ENCODE measurements at regions not wholly inside any gene's neighbourhood (a gene's known extent, or its start where the extent isn't known, plus 50 kb on each side); places are given as distances from the start of the nearest gene placed in this dataset.

DNA sequence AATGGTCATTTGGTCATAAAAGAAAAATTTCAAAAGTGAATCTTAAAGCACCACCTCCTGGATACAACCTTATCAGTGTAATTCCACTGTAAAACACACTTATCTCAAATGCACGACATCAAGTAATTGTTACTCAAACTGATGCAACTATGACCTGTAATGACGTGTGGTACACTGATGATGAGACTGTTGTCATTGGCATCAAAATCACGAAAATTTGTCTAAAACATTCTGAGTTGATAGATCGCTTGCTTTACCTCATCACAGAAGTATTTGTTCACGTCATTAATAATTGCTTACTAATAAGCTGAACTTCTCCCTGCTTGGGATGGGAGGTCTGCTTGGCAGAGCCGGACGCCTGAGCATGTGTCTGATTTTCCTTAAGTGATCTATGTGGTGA, 221.8 kb upstream of the KLF6 start:
- DNase-seq (ENCODE audit: low spot score) = no peak
- FAIRE-seq = no peak

DNA sequence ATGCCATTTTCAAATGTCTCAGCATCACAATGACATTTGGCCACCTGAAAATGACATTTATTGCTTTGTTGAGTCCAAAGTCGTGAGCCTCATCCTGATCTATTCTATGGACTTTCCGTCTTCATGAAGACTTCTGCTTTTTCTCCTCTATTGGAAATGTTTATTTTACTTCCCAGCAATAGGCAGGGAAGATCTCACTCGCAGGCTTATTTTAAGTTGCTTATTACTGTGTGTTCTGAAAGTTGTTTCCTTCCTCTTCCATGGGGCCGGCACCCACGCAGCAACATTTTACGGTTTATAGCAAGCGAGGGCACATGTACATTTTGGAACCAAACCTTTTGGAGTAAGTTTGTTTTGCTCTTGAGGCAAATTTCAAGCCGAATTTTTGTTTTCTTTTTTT, 221.0 kb upstream of the KLF6 start:
- DNase-seq (ENCODE audit: low spot score) (no peak), FAIRE-seq (no peak)

DNA sequence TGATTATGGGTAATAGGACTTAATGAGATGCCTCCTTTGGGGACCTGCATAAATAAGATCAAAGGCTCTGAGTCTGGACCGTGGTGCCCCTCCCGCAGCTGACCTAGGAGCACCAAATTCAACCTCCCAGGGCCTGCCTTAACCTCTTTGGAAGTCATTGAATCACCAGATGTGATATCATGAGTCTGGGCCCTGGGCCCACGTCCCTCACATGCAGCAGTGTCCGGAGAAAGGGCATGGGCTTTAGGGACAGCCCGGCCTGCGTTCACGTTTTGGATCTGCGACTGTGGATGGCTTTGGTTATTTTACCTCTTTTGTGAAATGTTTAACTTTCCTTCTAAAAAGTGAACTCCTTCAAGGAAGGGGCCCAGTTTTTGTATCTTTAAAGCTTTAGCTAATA, 220.0 kb upstream of the KLF6 start:
- FAIRE-seq = no peak

DNA sequence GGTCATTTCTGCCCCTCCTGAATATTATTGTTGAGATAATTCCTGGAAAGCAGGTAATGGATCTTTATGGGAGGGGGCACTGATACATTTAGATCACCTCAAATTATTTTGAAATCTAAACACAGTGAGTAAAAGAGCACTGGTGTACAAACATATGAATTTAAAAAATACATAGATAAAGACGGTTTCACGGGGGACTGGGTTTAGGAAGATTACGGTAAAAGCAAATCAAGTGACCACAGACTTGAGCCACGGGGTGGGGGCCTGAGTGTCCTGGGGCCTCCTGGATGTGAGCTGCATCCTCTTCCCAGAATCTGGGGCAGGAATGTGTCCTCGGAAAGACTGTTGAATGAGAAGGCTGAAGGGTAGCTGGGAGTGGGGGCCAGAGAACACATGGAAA, 219.1 kb upstream of the KLF6 start:
- DNase-seq (ENCODE audit: low spot score) = no peak
- FAIRE-seq = no peak

More for the DNA sequence above, 220.0 kb upstream of the KLF6 start:
- DNase-seq (ENCODE audit: low spot score) = no peak

DNA sequence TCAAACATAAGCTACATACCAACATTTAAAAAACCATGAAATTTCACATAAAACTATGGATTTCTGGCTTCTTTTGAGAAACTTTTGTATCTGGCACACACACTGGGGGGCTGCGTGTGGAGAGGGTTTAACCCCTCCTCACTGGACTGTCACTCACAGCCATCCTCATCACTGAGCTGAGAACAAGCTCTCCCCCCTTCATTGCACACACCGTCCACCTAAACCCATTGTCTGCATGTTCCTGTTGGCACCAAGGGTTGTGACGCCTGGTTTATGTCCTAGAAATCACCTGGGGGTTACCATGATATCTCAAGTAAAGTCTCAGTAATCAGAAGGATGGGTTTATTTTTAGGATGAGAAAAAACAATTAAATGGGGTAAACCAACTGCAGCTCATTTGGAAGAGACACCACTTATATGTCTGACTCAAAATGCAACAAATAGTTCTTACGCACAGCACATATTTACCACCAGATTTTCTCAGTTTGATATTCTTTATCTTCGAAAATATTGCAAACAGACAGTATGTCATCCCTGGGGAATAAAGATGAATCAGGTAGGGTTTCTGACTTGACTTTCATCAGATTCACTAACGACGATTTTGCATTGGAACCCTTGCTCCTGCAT, 218.5 kb upstream of the KLF6 start:
- DNase-seq (ENCODE audit: low spot score) (no peak), FAIRE-seq (no peak)

DNA sequence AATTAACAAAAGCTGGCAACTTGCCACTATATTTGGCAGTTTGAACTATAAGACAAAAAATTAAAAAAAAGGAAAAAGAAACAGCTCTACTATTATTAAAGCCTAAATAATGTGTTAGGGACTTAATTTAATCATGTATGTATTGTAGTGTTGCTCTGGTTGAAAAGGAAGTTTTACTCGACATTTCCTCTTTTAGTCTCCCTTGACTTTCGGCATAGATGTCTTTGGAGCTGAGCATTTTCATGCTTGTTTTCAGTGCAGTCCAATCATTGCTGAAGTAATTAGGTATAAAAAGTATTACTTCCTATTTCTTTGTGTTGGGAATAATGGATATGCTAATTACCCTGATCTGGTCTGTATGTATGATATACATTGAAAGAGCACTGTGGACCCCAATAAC, 216.8 kb upstream of the KLF6 start:
- FAIRE-seq = no peak
- no peak for DNase-seq (ENCODE audit: low spot score)

DNA sequence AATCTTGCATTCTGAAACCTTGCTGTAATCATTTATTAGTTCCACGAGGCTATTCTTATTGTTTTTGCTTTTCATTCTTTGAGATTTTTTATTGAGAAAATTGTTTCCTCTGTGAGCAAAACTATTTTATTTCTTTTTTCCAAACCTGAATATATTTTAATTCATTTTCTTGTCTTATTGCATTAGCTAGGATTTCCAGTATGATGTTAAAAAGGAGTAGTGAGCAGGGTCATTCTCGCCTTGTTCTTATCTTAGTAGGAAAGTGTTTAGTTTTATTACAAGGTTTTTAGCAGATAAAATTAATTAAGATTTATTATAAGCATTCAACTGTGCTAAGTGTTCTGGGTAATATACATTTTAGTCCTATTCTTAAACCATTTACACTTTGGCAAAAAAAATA, 214.6 kb upstream of the KLF6 start:
- FAIRE-seq (no peak), DNase-seq (ENCODE audit: low spot score) (no peak)

DNA sequence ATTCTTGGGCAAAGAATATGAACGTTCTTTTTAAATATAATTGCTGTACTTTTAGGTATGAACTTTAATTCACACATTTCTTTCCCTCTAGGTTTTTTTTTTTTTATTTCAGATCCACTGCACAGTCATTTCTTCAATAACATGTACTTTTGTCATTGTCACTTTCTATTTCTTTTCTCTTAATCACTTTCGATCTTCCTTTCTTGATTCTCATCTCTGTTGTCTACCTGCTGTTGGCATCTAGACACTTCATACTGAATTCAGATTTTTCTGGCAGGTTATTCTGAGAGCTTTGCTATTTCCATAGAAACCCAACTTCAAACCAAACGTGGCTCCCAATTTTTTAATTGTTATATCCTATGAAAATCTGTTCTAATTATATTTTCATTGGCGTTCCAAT, 211.7 kb upstream of the KLF6 start:
- no peak for FAIRE-seq
- no peak for DNase-seq (ENCODE audit: low spot score)

DNA sequence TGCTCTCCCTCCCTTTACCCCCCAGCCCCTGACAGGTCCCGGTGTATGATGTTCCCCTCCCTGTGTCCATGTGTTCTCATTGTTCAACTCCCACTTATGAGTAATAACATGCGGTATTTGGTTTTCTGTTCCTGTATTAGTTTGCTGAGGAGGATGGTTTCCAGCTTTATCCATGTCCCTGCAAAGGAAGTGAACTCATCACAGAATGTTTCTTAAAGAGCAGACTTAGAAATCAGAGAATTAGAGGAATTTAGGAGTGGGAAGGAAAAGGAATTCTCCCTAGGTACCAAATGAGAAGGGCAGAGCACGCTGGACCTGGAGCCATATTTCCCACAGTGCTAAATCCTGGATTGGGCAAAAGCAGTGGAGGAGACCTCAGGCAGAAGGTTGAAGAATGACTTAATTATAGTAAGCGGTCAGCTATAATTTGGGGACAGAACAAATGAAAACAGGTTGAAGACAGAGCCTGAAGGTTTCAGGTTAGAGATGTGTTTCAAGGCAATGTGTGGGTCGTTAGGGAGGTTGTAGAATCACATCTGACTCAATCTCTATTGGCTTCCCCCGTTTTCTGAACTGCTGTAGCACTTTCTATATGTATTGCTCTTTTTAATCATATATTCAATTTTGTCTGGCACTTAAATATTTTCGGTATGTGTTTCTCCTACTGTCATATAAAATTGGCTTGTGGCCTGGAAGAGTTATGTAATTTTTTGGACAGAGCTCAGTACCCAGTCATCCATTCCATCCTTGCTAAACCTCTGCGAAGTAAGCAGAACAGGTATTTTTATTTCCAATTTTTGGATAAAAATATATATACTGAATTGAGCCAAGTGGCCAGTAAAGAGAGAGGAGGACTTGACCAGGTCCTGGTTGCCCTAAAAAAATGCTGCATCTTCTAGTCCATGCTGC, 210.5 kb upstream of the KLF6 start:
- peak; percentile 35 for FAIRE-seq
- peak; percentile 67 for DNase-seq (ENCODE audit: low spot score)

DNA sequence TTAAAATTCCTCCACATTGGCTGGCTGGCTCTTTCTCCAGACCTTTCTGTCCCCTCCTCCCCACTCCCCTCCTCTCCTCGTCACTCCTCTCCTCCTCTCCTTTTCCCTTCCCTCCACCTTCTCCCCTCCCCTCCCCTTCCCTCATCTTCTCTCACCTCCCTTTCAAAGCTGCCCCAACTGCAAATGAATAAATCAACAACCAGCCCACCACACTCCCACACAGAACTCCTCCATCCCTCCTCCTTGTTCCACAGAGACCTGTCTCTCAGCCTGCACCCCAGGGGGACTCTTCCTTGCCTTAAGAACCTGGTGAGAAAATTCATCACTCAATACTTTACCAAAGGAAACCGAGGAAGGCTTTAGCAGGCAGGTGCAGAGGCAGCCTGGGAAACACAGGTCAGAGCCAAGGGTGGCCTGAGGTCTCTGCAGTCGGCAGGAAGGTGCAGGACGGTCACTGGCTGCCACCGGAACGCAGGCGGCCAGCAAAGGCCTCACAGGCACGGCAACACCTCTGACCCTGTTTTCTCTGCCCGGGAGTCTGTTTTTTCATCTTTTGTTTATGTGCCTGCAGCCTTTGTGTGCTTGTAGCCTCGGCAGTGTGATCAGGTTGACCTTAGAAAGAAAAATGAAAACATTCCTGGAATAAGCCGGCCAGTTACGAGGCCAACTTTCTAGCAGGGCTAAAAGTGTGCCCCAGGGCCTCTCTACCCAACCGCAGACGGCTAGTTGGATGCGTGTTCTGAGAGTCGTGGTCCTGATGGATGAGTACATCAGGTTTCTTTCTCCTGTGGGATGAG, 207.6 kb upstream of the KLF6 start:
- no peak for DNase-seq (ENCODE audit: low spot score)
- FAIRE-seq = no peak

DNA sequence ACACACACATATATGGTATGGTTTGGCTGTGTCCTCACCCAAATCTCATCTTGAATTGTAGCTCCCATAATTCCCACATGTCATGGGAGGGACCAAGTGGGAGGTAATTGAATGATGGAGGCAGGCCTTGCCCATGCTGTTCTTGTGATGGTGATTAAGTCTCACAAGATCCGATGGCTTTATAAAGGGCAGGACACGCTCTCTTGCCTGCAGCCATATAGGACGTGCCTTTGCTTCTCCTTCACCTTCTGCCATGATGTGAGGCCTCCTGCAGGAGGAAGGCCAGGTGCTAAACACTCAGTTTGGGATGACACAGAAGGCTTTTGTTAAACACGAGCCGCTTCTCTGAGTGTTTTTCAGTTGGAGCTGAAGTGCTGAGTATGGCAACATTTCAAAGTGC, 205.3 kb upstream of the KLF6 start:
- no peak for DNase-seq (ENCODE audit: low spot score)
- no peak for FAIRE-seq

DNA sequence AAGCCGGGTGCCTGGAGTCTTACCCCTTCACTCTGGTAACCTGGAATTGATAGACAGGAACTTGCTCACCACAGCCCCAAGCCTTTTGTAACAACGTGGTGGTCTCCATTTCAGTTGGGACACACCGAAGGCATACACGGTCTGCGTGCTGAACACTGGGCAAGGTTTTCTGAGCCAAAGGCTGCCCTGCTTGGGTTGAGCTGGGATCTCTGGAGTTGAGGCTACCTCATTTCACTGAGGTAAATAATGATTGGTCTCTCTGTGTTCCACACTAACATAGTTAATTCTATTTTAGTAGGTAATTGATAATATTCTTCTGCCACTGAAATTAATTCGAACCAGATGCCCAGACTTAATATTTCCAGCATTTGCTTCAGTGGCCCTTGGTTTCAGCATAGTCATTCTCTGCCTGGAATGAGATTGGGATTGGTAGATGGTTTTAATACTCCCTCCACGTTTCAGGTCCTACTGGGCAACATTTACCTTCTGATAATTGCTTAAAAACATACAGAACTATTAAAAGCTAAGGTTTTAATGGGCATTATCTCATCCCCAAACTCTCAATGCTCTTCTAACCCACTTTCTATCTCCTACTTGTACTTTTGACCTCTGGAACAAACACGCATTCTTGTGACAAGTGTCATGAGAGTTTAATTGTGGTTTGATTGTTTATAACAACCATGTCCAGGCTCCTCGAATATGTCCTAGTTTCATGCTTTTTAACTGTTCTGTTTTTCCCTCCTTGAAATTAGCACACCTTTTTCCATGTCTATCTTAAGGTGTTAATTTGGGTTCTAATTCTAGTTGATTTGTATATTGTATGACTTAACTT, 202.3 kb upstream of the KLF6 start:
- FAIRE-seq (no peak), DNase-seq (ENCODE audit: low spot score) (peak; percentile 19)

DNA sequence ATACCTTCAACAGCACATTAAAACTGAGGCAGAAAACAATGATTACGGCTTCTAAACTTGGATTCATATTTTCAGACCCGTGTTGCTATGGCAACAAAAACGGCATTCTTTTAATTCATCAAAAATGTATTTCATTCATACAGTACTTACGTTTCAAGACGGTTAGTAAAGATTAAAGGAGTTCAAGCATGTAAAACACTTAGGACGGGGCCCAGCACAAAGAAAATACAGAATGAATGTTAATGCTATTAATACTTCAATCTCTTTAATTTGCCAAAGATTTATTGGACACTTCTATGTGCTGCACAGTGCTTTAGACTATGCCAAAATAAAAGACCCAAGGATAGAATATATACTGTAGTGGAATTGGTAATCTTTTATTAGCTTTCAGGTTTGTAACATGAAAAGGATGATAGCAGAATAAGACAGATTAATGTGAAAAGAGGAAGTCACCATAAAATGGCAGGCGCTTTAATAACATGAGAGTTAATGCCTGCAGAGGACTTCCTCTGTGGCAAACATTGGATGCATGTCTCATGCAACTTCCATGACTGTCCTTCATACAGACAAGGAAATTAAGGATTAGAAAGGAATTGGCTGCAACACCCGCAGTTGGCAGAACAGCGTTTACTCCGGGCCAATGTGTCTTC, 201.6 kb upstream of the KLF6 start:
- no peak for FAIRE-seq
- no peak for DNase-seq (ENCODE audit: low spot score)

DNA sequence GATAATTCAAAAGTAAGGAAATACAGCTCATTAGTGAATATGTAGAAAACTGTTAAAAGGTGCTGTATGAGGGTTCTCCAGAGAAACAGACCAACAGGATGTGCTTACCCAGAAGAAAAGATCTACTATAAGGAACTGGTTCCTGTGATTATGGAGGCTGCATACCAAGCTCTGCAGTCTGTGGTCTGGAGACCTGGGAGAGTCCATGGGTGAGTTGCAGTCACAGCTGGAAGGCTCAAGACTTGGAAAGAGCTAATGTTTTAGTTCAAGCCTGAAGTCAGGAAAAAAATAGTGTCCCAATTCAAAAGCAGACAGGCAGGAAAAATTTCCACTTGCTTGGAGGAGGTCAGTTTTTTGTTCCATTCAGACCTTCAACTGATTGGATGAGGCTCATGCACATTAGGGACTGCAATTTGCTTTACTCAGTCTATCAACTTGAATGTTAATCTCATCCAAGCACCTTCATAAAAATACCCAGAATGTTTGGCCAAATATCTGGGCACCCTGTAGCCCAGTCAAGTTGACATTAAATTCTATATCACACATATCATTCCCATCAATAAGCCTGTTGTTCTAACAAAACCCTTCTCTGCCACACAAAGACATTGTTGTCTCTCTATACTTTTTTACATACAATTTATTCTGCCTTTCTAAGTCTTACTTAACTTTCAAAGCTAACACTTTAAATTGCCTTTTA, 197.9 kb upstream of the KLF6 start:
- DNase-seq (ENCODE audit: low spot score) (no peak), FAIRE-seq (no peak)

DNA sequence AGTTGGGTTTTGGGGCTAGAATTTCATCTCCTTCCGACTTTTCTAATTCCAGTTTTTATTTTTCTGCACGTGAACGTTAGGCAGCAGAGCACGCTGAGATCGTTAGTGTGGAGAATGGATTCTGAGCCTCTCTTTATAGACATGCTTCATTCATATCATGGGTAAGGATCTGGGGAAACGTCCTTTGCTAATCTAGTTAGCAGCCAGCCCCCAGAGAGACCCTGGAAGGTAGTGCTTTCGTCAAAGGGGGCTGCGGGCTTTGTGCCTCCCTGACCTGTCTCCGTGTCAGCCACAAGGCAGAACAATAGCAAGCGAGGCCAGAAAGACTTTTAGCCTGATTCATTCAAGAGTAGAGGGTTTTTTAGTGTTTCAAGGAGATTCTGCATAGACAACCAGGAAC, 196.3 kb upstream of the KLF6 start:
- DNase-seq (ENCODE audit: low spot score) (no peak), FAIRE-seq (no peak)

DNA sequence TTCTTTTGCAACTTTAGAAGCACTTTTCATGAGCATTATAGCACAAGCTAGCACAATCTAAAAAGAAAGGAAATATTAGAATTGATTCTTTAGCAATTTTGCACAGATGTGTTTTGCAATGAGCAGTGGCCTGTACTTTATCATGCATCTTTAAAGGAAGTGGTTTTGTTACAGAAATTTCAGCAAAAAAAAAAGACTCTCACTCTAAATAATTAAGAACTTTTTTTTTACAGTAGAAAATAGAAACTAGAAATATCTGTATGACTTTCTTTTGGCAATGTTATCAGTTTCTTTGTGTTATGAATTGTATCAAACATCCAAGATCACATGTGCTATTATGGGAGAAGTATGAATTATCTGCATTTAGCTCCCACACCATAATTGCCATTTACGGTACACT, 195.7 kb upstream of the KLF6 start:
- DNase-seq (ENCODE audit: low spot score) (no peak), FAIRE-seq (no peak)

DNA sequence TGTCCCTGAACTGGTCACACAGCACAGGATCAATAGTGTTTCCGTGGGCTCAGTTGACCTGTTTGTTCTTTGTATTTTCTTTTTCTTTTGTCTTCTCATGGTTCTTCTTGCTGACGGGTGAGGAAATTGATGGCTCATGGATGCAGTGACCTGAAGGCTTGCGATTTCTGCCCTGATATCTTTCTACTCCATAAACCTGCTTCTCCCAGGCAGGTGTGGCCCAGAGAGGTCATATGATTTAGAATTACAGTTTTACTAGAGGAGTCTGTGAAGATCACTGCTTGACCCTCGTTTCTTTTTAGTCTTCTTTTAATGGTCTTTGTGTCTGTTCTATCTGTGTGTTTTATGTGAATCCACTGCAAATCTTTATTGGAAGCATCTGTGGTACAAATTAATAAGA, 195.1 kb upstream of the KLF6 start:
- DNase-seq (ENCODE audit: low spot score) = no peak
- FAIRE-seq = no peak

DNA sequence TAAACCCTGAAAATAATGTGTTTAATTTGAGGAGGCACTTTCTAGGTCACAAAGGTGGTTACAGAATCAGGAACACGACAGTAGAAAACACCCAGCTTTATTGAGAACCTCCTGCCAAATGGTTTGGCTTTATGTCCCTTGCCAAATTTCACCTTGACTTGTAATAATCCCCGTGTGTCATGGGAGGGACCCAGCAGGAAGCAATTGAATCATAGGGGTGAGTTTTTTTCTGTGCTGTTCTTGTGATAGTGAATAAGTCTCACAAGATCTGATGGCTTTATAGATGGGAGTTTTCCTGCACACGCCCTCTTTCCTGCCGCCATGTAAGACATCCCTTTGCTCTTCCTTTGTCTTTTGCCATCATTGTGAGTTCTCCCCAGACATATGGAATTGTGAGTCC, 193.8 kb upstream of the KLF6 start:
- FAIRE-seq (no peak), DNase-seq (ENCODE audit: low spot score) (peak; percentile 26)

DNA sequence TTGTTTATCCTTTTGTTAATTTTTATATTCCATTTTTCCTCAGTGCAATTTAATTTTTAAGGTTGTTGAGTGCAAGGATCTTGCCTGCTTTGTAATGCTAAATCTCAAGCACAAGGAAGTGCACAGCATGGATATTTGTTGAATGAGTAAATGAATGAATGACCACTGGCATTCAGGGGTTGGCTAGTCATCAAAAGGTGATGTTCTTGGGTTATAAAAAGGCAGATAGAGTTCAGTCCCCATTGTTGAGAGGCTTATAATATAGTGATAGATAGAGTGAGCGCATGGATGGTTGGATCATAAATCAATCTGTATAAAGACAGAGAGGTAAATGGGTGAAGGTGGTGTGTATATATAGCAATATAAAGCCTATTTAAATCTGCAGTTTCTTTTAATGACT, 193.2 kb upstream of the KLF6 start:
- DNase-seq (ENCODE audit: low spot score) (peak; percentile 75), FAIRE-seq (peak; percentile 81)

DNA sequence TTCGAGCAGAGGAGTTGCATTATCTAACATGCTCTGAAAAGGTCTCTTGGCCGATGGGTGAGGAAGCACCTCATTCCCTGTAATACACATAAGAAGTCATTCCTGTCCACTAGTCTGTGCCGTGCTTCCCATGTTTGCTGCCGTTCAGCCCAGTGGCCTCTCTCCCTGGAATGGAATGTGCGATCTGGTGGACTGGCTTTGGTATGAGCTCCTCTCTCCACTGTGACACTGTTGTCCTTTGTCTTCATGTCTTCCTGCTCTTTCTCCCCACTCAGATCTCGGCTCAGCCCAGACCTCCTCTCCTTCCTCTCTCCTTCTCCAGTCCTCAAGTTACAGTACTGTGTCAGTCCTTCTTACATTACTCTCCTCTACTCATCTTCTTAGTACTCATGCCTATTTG, 192.8 kb upstream of the KLF6 start:
- FAIRE-seq (no peak), DNase-seq (ENCODE audit: low spot score) (peak; percentile 42)
